CD4-positive, alpha-beta T cell treated with Interleukin-15 for 4 hours (primary cell): ENCODE measurements at regions not wholly inside any gene's neighbourhood (a gene's known extent, or its start where the extent isn't known, plus 50 kb on each side); places are given as distances from the start of the nearest gene placed in this dataset.

Experiments
- DNase-seq: peaks from one replicate; pipeline ENCODE4 v3.0.0-alpha.2; 2020; ENCODE audit warnings: low spot score

DNA sequence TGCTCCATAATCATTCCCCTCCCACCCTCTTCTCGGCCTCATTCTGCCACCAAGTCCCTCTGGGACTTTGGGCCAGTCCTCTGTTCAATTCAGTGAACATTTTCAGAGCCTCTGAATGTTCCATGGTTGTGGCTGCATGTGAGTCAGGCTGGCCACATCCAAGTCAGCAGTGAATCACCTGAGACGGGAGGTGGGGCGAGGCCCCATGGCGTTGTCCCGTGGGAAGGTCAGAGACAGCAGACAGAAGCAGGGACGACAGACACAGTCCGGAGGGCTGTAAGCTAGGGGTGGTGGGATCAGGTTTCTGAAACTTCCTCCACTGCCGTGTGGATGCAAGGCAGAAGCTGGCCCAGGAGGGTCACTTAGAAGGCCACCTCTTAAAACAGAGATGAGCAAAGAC, 324.8 kb downstream of the MN1 start:
- DNase-seq: no peak

DNA sequence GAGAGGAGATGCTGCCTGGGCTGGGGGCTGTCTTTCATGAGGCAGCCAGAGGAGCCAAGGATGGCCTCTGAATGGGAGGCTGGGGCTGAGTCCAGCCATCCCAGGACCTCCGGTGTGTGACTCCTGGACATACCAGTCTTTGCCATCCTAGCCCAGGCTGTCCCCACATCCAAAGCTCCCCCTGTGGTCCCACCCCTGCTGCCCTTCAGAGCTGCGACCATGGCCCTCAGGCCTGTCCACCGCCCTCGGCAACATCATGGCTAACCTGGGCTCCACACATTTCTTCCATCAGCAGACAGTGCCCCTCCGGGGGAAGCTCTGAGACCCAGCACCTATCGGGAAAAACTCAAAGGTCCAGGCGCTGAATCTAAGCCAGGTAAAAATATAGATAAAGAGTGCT, 324.4 kb downstream of the MN1 start:
- DNase-seq: no peak

DNA sequence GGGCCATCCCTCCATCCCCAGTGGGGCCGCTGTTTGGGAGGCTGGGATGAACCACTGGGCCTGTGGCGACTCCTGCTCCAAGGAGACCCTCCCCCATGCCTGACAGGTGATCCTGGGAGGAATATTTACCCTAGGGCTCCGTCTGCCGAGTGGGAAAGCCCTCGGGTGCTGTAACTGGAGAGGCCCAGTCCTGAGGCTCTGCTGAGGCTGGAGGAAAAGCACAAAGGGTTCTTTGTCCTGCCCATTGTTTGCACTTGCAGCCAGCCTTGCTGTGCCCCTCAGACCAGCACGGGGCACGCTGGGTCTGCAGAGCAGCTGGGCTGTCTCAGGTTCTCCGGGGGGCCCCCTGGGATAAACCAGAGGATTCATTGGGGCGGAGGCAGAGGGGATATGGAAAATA, 321.1 kb downstream of the MN1 start:
- no peak for DNase-seq

DNA sequence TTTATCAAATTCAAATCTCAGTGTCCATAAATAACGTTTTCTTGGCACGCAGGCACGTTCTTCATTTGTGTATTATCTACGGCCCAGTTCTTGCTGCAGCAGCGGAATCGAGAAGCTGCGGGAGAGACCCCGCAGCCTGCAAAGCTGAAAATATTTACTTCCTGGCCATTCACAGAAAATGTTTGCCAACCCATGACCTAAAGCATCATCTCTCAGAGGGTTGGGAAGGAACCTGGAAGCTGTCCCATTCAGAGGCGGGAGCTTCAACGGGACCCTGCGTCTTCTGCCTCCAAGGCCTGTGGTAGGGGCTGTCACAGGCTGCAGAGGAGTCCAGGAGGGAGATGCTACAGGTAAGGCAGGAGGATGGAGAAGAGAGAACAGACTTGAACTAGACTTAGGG, 319.2 kb downstream of the MN1 start:
- no peak for DNase-seq

DNA sequence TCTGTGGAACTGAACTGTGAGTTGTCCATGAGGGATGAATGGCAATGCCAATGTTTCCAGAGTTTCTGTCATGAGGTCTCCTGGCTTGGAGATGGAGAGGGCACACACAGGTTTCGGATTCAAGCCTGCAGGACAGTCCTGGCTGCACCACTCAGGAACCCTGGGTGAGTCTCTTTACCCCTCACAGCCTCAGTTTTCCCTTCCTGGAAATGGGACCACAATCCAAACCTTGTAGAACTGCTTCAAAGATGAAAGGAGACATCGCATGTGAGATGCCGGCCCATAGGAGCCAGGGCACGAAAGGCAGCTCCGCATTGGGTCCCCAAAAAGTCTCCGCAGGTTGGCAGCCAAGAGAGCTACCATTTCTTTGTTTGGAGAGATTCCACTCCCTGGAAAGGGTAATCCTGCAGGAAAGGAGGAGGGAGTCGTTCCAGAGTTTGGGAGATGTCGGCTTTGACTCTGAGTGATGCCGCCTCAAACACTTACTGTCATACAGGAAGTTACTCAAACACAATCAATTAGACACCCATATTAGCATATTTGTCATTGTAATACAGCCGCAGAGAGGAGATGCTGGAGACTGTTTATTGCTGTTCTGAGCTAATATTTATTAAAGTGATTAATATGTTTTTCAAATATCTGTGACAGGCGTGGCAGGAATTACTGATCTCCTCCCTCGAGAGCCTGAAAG, 318.3 kb downstream of the MN1 start:
- DNase-seq: no peak

DNA sequence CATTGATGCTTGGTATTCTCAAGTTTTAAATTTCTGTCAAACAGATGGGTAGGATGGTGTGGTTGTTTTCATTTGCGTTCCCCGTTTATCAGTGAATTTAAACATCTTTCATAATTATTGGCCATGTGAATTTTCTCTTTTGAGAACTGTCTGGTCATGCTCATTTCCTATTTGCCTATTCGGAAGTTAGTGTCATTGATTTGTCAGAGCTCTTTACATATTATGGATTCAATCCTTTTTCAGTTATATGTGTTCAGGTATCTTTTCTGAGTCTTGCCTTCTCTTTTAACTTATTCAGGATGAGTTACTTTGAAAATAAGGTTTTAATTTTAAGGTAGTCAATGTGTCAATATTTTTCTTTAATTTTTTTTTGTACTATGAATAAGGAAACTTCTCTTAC, 315.7 kb downstream of the MN1 start:
- DNase-seq: no peak

DNA sequence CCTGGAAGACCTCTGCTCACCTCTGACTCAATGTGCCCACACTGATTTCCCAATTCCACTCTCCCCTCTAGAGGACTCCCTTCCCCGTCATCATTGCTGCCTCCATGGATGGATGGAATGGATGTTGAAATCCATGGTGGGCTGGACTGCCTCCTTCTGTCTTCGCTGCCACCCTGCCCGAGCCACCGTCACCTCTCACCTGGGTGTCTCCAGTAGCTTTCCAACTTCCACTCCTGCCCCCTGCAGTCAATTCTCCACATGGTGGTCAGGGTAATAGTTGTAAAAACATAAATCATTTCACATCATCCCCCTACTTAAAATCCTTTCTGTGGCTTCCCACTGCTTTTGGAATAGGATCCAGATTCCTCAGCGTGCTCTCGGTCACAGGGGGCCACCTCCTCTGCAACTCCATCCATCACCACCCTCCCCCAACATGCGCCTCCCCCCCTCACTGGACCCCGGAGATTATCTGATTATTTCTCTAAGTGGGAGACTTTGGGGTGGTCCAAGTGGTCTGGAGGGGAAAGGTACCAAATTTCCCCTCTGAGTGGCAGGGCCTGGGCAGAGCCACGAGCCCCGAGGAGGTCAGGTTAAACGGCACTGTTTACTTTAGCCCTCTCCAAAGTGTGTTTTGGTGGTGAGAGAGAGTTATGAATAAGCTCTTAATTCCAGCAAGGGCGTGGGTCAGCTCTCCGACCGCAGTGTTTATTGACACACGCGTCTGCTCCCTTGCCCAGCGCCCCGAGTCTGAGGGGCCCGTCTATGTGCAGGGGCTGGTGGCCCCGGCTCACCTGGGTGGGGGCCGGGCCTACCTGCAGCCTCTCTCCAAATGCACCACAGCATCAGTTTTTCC, 313.7 kb downstream of the MN1 start:
- DNase-seq: no peak

DNA sequence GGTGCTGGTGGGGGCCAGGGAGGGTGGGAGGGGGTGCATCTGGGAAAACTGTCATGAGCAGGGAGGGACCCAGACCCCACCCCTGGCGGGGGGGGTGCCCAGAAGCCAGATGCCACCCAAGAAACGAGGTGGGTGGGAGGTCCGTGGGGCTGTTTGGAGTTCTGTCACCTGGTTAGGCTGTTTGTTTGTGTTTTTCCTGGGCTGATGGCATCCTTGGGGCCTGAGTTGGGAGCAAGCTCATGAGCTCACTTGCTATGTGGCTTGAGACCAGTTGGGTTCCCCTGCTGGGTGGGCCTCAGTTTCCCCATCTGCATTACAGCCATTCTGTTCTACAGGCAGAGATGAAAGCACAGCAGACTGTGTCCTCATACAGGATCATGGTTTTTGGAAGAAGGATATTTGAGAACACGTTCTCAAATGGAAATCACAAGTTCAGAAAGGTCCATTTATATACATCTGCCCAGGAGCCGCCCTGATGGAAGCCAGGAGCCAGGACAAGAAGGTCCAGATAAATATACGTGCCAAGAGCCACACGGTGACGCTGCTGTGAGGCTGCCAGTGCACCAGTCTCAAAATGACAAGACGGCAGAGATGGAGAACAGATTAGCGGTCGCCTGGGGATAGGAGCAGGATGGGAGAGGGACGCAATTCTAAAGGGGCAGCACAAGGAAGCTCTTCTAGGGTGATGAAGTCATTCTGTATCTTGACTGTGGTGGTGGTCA, 312.9 kb downstream of the MN1 start:
- no peak for DNase-seq

DNA sequence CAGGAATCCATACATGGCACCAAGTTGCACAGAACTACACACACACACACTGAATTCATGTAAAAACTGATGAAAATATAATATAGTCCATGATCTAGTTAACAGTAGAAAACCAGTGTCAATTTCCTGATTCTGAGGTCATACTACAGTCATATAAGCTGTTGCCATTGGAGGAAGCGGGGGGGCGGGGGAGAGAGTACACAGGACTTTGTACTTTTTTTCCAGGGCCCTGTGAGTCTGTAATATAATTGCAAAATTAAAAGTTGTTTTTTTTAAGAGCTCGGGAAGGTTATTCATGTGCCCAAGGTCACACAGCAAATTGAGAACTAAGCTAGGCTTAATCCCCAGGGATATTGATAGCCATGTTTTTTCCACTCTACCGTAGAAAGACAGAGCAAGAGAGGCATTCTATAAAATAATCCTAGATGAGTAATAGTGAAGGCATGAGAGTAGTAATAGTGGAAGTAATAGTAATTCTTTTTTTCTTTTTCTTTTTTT, 312.3 kb downstream of the MN1 start:
- no peak for DNase-seq

DNA sequence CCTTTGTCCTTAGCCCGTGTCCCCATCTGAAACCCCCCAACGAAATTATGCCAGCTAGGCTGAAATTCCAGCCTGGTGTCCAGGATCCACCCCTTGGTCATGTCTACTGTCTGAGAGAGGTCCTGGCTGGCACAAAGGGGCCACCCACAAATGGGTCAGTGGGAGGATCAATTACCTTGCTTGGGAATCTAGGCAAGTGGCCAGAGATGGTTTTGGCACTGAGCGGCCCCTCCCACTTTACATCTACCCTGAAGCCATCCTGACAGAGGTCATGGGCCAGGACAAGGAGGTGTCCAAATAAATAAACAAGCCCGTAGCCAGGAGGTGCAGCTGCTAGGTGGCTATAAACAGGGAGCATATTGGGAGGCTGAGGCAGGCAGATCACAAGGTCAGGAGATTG, 311.5 kb downstream of the MN1 start:
- DNase-seq: no peak

DNA sequence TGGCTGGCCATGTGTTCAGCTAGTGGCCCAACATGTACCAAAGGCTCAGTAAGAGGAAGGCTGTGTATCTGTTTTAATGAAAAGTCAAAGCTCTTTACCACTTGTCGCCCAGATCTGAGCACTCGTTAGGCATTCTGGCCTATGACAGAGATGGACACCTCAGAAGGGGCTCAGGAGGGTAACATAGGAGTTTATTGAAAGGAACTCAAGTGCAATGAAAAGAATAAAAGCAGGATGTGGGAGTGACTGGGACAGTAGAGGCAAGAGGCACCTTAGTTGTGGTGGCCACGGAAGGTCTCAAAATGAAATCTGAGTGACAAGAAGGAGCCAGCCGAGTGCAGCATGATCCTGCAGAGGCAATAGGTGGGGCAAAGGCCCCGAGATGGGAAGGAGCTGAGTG, 309.7 kb downstream of the MN1 start:
- DNase-seq: no peak

DNA sequence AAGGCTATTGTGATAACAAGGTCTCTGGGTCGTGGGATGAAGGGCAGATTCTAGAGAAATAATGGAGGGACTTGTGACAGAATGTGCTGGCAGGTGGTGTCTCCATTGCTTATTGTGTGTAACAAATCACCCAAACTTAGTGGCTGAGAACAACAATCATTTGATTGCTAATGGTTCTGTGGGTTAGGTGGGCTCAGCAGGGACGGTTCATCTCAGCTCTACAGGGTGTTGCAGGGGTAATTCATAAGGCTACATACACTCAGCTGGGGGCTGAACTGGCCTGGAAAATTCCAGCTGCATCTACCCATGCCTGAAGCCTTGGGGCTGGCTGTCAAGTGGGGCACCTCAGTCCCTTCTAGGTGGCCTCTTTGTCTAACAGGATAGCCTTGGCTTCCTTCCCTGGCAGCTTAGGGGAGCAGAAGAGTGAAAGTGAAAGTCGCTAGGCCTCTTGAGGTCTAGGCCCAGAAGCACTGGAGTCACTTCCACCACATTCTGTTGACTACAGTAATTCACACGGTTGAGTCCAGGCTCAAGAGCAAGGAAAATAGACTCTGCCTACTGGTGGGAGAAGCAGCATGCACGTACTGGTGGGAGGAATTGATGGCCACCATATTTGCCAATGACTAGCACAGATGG, 308.9 kb downstream of the MN1 start:
- DNase-seq: no peak

DNA sequence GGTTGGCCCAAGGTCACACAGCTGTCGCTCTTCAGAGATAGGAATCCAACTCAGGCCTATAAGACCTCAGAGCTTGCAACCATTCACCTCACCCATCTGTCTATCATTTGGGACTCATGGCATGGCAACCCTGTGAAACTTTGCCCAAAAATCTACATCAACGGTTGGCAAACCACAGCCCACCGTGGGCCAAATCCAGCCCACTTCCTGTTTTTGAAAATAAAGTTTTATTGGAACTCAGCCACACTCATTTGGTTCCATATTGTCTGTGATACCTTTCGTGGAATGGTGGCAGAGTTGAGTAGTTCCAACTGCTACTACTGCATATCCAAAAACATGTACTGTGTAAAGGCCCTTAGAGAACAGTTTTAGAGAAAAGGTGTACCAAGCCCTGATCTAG, 307.8 kb downstream of the MN1 start:
- no peak for DNase-seq

DNA sequence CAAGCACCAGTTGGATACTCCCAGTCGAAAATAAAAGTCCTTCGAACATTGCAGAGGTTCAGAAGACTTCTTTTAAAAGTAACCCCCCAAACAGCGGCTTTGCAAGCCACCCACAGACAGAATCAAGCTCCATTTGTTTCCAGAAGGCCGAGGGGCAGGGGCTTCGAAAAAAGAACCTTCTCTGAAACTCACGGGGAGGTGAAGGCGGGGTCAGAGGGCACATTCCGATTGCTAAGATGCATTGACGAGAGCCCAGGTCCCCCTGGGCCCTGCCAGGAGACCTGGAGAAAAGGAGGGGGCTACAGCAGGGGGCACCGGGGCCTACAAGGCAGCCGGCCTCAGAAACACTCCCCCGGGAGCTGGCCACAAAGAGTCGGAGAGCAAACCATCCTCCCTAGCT, 306.8 kb downstream of the MN1 start:
- no peak for DNase-seq

DNA sequence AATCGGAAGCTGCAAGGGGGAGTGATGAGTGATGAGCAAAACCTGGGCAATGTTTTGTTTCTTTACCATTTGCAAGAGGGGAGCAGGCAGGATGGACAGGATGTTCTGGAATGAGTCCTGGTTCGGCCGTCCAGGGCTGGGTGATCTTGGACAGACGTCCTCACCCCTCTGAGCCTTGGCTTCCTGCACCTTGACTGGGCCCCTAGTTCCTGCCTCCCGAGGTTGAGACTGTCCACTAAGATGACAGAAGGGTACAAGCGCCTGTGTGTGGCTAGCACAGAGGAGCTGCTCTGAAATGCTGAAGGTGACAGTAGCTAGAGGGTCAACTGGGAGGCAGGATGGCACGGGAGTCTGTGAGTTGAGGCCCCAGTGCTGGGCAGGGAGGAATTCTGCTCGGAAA, 306.2 kb downstream of the MN1 start:
- DNase-seq: no peak

DNA sequence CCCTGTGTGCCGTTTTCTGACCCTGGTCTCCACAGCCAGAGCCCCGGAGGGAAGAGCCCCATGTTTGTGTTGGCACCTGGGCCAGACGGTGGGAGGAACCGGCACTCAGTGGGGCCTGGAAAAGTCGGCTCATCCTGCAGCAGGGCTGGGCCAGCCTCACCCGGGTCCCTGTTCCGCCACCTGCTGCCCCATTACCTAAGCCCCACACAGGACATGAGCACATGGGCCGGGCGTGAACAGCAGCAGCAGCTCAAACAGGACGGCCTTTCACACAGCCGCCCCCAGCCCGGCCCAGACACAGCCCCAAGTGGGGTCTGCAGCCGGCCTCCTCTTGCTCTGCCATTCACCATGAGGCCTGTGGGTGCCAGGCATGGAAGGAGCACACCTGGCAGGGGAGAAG, 302.4 kb downstream of the MN1 start:
- DNase-seq: no peak

DNA sequence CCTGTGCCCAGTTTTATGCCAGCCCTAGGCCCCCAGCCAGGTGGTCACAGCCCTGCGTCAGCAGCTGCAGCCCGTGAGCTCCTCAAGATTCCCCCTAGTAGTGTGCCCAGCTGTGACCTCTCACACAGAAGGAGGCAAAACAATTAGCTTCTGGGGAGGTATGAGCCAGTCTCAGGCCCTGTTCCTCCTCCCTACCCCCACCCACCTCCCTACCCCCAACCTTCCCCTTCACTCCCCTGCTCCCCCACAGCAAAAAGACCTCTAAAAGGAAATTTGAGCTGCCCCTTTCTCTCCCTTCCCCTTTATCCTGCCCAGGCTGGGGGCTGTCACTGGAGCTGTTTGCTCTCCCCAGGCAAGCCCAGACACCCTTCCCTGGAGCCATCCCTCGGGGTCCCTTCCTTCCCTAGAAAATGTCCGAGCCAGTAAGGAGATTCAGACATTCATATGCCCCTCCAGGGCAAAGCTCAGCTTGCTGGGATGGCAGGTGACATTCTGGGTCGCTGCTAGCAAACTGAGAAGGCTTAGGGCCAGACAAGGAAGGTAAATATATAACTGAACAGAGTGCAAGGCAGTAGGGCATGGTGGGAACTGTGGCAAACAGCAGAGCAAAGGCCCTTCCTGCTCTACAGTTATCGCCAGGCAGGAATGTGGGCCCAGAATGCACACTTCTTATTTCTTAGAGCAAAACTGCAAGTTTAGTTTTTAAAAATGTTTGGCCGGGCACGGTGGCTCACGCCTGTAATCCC, 300.2 kb downstream of the MN1 start:
- no peak for DNase-seq

DNA sequence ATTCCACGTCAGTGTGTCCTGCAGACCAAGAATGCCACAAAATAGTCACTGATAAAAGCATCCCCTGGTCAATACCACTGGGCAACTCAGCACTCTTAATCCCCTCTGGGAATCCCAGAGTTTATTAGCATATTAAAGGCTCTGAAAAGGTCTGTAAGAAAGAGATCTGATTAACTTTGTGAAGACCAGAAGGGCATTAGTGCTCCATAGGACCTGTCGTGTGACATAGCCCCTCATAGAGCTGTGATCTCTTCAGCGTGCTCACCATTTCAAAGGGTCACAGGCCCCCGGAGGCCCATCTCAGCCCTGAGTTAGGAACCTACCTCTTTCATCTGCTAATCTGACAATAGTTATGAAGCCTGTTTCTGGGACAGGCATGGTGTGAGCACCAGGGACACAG, 299.2 kb downstream of the MN1 start:
- DNase-seq: no peak

DNA sequence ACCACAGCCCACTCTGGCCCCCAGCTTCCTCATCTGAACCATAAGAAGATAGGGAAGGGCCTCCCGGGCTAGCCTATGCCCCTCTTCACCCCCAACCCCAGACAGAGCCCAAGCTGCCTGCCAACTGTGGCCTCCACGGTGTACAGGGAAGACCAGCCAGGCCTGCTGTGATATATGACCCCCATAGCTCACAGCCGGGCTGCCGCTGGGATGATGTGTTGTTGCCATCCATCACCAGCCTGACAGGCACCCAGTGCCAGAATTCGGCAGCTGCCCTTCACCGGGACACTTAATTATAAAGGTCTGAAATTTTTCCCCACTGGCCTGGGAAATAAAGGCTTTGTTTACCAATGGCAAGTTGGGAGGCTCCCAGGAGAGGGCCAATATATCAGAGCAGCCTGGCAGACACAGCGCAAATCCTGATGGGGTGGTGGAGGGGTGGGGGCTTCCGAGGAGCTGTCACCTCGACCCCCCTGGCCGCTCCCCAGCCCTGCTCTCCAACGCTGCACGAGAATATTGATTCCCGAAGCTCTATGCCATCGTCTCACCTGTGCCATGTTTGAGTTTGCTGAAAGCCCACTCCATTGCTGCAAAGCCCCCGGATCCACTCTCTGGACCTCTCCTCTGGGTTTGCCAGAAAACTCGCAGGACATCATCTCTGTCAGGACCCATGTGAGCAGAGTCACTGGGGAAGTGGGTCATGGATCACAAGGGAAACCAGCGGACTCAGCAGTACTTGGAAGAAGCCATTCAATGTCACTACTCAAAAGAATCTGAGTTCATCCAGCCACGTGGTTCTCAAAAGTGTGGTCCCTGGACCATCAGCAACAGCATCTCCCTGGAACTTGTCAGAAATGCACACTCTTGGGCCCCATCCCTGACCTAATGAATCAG, 296.9 kb downstream of the MN1 start:
- DNase-seq: no peak

DNA sequence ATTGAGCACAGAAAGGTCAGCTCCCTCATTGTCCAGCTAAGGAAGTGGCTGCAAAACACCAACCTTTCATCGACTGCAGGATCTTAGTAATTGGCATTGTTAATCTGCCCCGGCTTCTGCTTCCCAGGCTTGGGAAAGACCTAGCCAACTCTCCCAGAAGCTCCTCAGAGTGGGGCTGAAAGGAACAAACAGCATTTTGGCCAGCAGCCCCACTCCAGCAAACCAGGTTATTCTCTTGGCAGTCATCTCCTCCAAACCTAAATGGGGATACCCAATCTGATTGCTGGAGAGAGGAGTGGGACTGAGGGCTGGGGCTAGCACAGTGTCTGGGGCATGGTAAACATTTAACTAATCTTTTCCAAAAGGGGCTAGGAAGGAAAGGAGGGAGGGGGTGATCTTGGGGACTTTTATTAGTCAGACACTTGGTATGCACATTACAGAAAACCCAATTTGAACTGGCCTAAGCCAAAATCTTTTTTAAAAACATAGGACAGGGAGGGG, 294.4 kb downstream of the MN1 start:
- no peak for DNase-seq
